ENCODE measurements at regions not wholly inside any gene's neighbourhood (a gene's known extent, or its start where the extent isn't known, plus 50 kb on each side); places are given as distances from the start of the nearest gene placed in this dataset.

GRCh38 chr1:96565546-96565945 is 156.0 kb upstream of the PTBP2 start (continued):
- no peak for TF ChIP-seq CHD7 (IDR thresholded peaks at IDR 0.05; ENCODE audit: insufficient replicate concordance, low read length)
- TF ChIP-seq TCF12 (IDR thresholded peaks at IDR 0.05; ENCODE audit: low read depth, low read length), result no peak
- no peak for TF ChIP-seq GTF2F1 (IDR thresholded peaks at IDR 0.05; ENCODE audit: borderline replicate concordance, low read depth, low read length)
- no peak for TF ChIP-seq SP4 (IDR thresholded peaks at IDR 0.05; ENCODE audit: low read length)
- TF ChIP-seq CBX5 (IDR thresholded peaks at IDR 0.05; ENCODE audit: low read depth, low read length), result no peak
- no peak for TF ChIP-seq SUZ12 (IDR thresholded peaks at IDR 0.05; ENCODE audit: low read length)
- TF ChIP-seq USF2 (IDR thresholded peaks at IDR 0.05; ENCODE audit: low read length), result no peak
- TF ChIP-seq KDM1A (IDR thresholded peaks at IDR 0.05; ENCODE audit: borderline replicate concordance, low read length), result no peak
- no peak for TF ChIP-seq MAX (IDR thresholded peaks at IDR 0.05)
- TF ChIP-seq POLR2A (IDR thresholded peaks at IDR 0.05; ENCODE audit: control extremely low read depth in 1 of 2, low read depth in 2 of 2, low read length in 2 of 2), result no peak
- TF ChIP-seq CREB1 (IDR thresholded peaks at IDR 0.05), result no peak

All from H1 (cell line).